ENCODE measurements at regions not wholly inside any gene's neighbourhood (a gene's known extent, or its start where the extent isn't known, plus 50 kb on each side); places are given as distances from the start of the nearest gene placed in this dataset.
"Not testable (repeated sequence)": the region's sequence is repeated elsewhere in the genome, so short reads cannot be mapped to it uniquely, and the experiment has no call there.

DNA sequence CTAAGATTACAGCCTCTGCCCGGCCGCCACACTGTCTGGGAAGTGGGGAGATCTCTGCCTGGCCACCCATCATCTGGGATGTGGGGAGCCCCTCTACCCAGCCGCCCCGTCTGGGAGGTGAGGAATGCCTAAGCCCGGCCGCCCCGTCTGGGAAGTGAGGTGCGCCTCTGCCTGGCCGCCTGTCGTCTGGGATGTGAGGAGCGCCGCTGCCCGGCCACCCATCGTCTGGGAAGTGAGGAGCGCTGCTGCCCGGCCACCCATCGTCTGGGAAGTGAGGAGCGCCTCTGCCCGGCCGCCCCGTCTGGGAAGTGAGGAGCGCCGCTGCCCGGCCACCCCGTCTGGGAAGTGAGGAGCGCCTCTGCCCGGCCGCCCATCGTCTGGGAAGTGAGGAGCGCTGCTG is 135.9 kb upstream of the PROKR2 start:
- not testable (repeated sequence) for DNase-seq (ENCODE audit: low read depth)

DNA sequence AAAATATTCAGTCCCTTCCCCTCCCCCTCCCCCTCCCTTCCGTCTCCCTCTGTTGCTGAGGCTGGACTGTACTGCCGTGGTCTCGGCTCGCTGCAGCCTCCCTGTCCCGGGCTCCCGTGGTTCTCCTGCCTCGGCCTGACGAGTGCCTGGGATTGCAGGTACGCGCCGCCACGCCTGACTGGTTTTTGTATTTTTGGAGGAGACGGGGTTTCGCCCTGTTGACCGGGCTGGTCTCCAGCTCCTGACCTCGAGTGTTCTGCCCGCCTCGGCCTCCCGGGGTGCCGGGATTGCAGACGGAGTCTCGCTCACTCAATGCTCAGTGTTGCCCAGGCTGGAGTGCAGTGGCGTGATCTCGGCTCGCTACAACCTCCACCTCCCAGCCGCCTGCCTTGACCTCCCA is 135.5 kb upstream of the PROKR2 start:
- DNase-seq (ENCODE audit: low read depth) = not testable (repeated sequence)

DNA sequence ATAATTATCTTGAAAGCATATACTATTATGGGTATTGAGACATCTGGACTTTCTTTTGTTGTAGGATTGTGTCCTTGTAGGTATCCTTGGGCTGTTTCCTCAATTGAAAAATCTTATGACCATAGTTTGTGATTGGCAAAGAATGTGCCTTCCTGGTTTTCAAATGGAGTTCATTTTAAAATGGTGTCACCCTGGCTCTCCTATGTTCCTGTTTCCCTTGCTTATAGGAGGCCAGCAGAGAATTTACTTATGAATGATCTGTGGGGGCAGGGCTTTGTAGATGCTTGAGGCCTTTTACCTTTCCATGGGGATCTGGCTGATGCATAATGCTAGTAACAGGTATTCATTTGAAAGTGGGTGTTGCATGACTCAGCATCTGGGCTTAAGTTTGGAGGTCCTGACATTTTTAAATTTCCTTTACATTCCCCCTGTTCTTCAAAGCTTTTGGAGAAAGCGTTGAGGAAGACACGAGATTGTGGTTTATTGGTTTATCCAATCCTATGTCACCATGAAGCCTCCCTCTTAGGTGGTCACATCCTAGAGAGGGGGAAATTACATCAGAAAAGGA is 135.0 kb upstream of the PROKR2 start:
- no peak for DNase-seq (ENCODE audit: low read depth)

DNA sequence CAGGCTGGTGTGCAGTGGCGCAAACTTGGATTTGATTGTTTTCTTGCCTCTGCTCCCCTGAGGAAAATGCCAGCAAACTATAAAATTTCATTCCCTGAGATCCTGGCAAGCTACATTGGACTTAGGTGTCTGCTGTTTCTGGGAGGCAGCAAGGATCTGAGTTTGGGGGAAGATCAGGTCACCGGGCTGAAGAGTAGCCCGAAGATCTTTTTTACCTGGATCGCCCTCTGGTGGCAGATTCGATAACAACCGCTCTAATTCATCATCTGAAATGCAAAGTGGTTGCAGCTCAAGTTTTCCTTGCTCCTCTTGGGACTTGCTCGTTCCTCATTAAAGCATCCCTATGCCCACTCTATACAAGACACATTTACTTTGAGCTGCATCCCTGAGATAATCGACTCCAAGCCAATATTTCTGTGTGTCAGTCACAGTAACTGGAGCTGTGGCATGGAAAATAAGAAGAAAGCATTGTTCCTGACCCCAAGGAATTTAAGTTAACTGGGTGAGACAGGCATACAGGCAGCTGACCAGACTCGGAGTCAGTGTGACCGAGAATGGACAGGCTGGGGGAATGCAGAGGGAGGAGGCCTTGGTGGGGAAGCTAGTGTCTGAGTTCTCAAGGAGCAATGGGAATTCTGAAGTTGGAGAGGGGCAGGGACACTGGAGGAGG is 131.8 kb upstream of the PROKR2 start:
- DNase-seq (ENCODE audit: low read depth) = peak; percentile 24

DNA sequence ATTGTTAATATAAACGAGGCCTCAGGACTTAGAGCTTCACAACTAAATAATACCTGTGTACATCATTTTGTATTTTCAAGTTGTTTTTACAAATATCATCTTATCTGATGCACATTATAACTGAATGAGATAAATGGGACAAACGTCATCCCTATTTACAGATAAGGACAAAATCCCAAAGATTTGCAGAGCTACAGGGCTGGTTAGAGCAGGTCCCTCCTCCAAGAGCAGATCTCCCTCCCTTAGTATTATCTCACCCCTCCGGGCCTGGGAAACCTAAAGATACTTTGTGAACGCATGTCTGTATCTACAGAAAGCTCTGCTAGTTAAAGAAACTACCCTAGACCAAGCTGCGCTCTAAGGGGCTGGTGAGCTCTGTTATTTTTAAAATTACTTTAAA is 130.4 kb upstream of the PROKR2 start:
- no peak for DNase-seq (ENCODE audit: low read depth)

DNA sequence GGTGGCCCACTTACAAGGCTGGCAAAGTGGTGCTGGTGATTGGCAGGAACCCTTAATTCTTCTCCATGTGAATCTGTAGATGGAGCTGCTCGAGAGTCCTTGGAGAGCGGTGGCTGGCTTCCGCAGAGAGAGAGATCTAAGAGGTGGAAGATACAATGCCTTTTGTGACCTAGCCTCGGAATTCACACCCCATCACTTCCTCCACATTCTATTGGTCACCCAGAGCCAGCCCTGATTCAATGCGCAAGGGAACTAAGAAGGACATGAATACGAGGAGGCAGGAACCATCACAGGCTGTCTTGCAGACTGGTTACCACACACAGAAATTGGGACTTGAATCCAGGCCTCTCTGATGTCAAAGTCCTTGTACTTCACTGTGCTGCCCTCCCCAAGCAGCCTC is 128.9 kb upstream of the PROKR2 start:
- no peak for DNase-seq (ENCODE audit: low read depth)

DNA sequence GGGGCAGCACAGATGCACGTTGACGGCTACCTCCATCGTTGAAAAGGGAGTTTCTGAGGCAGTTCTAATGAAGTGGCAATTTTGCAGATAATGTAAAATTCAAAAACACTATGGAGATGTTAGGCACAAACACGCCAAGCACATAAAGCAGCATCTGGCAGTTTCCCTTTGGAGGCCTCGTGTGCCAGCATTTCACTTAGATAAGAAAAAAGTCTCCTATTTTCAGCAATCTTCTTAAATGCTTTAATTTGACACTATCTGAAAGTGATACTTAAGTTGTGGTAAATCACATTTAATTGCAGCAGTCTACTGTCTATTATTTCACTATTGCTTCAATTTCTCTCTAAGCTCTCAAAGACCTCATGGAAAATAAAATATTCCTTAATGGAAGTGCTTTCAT is 125.3 kb upstream of the PROKR2 start:
- no peak for DNase-seq (ENCODE audit: low read depth)

DNA sequence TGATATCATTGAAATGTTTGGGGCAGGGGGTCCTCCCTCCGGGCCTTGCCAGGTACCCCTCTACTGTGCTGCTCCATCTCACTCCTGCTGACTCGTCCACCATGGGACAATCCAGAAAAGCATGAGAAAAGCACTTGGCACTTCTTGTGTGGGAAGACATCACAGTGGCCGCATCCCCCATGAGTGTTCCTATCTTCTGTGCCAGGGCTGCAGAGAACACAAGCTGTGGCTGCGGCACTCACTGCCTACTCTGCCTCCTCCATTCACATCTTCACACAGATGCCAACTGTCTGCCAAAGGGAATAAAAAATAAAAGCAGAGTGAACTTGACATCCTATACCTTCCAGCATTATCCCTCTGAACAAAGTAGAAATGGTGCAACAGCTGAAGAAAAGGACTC is 117.4 kb upstream of the PROKR2 start:
- DNase-seq (ENCODE audit: low read depth) = no peak

DNA sequence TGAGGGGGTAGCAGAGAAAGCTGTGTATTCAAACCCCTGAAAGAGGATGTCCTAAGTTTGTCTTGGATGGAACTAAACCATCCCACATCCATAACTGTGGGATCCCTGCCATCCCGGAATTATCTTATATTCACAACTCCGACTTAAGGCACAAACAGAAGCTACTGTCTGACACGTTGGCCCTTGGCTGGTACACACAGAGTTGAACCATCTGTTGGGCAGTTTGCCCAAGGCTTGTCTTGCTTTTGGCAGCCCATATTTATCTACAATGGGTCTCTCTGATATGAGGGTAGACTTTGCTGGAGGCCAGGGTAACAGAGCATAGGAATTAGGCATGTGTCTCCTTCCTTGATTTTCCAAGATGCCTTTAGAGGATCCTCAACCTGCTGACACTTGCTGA is 116.6 kb upstream of the PROKR2 start:
- no peak for DNase-seq (ENCODE audit: low read depth)

DNA sequence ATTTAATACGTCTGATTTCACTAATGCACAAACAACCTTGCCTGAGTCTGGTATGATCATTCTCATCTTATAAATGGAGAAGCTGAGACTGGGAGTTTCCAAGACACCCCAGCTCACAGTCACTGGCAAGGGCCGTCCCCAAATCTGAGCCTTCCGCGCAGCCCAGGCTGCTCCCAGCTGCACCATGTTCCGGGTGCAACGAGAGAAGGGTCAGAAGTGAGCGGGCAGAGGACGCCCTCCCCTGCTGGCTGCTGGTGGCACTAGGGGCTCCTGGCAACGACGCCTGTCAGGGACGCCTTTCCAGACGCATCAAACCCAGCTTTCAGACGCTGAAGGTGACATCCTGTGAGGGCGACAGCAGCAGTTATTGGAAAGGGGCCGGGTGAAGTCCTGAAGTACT is 115.3 kb upstream of the PROKR2 start:
- no peak for DNase-seq (ENCODE audit: low read depth)

DNA sequence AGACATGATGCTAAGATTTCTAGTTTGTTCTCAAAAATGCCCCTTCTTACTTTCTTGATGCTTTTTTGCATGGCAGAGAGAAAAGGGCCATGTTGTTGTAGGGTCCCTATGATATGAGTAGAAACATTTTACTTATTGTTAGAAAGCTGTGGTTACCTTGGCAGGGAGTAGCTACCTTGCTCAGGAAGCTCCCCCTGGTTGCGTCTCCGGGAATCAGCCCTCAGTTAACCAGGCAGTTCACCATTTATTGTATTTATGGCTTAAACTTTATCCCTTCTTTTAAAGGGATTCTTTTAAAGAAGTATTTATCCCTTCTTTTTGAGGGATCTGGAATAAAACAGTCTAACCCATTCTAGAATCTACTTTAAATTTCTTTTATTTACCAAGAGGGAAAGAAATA is 113.9 kb upstream of the PROKR2 start:
- no peak for DNase-seq (ENCODE audit: low read depth)

DNA sequence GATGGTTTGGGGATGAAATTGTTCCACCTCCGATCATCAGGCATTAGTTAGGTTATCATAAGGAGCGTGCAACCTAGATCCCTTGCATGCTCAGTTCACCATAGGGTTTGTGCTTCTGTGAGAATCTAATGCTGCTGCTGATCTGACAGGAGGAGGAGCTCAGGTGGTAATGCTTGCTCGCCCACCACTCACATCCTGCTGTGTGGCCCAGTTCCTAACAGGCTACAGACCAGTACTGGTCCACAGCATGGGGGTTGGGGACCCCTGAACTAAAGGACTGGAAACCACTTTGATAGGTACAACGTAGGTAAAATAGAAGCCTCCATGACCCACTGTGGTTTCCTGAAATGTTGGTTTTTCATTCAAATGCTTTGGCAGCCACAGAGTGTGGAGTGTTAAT is 109.3 kb upstream of the PROKR2 start:
- DNase-seq (ENCODE audit: low read depth) = no peak

DNA sequence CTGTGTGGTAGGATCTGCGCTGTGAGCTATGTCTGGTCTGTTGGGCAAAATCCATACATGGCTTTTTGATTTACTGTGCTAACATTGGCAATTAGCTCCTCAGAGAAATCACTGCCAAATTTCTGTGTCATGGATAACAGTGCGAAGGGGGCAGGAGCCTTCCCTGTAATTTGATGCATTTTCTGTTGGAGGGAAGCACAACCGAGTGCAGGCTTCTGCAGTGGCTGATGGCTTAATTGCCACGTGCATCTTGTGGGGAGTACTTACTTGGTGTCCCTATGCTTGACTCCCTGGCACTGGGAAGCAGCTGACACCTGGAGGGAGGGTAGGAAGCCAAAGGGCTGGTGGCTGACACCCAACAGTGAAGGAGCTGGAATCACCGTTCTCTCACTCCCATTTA is 99.3 kb upstream of the PROKR2 start:
- no peak for DNase-seq (ENCODE audit: low read depth)

DNA sequence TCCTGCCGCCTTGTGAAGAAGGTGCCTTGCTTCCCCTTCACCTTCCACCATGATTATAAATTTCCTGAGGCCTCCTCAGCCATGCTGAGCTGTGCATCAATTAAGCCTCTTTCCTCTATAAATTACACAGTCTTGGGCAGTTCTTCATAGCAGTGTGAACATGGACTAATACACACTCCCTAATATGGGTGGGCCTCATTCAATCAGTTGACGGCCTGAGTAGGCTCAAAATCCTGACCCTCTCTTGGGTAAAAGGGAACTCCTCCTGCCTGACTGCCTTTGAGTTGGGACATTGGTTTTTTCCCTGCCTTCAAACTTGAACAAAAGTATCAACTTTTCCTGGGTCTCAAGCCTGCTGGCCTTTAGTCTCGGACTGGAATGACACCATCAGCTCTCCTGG is 96.6 kb upstream of the PROKR2 start:
- DNase-seq (ENCODE audit: low read depth) = no peak

DNA sequence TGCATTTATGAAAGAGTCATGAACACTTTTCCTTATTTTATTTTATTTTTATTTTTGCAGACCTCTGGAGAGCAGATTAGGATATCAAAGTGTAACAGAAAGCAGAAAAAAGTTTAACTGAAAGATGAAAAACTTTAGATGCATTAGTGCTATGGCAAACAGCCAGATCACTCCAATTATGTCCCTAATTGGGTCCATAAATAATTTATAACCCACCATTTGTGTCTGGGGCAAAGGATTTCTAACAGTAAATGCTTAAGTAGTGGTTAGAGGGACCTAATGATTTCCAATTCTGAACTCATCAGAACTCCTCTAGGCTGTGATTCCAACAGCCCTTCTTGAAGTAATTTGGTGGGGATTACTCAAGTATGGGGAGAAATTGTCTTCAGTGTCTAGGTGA is 93.7 kb upstream of the PROKR2 start:
- no peak for DNase-seq (ENCODE audit: low read depth)

DNA sequence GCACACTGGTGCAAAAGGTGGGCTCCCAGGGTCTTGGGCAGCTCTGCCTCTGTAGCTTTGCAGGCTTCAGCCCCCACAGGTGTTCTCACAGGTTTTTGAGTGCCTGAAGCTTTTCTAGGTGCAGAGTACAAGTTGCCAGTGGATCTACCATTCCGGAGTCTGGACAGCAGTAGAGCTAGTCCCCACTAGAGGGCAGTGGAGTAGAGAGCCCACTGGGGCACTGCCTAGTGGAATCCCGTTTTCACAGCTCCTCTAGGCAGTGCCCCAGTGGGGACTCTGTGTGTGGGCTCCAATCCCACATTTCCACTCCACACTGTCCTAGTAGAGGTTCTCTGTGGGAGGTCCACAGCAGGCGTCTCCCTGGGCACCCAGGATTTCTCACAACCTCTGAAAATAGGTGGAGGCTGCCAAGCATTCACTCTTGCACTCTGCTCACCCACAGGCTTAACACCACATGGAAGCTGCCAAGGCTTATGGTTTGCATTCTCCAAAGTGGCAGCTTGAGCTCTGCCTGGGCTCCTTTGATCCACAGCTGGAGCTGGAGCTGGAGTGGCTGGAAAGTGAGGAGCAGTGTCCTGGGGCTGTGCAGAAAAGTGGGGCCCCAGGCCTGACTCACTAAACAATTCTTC is 86.3 kb upstream of the PROKR2 start:
- no peak for DNase-seq (ENCODE audit: low read depth)

DNA sequence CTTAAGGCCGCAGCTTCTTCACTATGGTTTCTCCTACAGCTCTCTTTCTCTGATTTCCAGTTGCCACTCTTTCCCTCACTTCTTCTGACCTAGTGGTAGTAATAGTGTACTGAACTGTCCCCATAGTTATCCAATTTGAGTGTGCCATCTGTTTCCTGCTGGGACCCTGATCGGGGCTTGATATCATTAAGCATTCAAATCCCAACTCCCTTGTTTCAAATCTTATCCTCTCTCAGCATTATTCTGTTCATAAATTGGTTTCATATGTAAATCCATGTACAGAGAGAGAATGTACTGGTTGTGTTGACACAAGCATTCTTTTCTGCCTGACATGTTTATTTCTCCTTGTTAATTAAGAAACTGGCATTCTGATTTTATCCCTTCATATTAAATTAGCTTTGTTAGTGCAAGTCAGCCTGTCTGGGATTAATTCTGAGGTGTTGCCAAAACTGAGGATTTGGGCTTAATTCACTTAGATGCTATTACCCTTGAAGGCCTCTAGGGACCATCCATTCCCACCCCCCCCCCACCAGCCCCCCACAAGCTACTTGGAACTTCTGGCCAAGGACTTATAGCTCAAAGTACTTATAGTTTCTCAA is 84.6 kb upstream of the PROKR2 start:
- DNase-seq (ENCODE audit: low read depth) = no peak

DNA sequence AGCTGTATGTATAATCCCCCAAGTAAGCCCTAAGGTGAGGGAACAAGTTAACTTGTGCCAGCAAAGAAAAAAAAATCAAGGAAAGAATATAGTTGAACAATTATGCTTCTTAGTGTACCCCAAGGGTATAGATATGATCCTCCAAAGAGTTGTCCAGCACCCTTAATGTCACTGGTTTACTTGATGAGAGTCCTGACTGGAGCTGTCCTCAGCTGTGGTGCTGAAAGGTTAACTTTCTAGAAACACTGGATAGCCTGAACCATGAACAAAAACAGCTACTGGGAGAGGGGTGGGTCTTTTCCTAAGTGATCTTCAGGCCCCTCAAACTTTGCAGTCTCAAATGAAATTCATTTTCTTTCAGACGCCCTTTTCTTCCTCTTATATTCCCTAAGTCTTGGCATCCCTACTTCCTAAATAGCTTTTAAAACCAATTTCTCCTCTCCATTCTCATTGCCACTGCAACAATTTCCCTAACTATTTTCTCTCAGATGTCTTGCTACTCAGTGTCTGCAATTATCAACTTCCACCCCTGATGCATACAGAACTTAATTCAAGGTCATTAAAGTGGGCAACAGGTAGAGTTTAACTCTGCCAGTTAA is 83.5 kb upstream of the PROKR2 start:
- no peak for DNase-seq (ENCODE audit: low read depth)

DNA sequence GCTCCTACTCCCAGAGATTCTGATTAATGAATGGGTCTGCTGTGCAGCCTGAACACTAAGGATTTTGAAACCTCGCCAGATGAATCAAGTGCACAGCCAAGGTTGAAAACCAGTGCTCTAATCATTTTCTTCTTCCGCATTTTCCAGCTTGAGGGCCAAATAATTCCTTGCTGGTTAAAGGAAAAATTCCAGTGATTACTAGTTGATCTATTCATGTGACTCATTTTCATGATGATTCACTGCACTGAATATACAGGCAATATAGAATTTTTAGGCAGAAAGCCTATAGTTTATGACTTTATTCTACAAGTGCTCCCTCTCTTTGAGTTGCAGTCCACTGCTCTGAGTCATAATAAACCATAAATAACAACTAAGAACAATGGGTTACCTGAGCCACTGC is 80.6 kb upstream of the PROKR2 start:
- no peak for DNase-seq (ENCODE audit: low read depth)

DNA sequence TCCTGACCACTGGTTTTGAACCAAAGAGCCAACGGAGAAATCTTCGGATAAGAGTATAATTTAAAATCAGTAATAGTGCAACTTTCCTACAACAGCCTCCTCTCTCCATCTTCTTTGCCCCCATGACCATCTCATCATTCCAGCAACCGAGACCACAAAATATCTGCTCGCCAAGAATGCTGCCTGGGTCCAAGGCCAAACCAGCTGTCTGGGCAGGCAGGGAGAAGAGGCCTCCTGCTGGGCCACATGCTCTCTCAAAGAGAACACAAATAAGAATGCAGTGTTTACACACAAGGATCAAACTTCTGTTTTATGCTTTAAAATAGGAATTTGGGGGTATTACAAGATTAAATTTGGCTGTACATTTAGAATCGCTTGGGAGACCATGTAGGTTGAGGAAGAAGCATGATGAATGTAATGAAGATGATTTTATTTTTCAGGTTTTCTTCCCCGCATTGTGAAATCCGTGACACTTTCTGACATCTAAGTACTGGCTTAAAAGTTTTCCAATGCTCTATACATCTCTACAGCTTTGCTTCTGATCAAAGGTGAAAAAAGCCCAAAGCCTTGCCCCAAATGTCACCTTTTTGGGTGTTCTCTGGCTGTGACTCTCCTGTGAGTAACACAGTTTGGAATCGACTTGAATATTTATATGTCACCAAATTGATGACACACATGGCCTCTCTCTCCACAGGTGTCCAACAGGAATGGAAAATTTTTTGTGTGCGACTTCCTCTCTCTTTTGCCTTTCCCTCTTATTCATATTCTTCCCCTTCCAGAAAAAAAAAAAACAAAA is 79.4 kb upstream of the PROKR2 start:
- no peak for DNase-seq (ENCODE audit: low read depth)

DNA sequence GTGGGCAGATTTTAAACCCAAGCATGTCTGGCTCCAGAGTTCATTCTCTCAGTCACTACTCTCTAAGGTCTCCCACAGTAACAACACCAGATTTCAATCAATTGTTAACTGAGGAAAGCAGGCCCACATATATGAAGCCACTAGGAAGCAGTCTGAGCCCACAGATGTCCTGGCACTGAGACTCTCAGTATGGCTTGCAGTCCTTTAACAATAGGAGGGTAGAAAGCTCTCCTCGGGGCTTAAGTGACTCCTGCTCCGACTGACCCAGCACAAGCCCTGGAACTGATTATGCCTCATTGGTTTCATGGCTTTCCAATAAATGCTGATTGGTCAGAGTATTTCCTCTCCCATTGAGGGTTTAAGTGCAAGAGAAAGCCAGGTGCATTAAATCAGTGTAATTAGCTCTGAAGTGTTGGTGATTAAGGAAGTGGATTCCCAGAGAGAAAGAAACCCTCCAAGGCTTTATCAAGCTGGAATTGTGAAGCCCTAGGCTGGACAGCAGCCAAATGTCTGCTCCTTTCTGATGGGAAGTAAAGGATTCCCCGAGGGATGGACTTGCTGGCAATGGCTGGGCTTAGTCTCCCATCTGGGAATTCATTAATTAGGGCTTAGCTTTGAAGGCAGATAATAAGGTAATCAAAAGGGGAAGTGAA is 76.6 kb upstream of the PROKR2 start:
- no peak for DNase-seq (ENCODE audit: low read depth)

DNA sequence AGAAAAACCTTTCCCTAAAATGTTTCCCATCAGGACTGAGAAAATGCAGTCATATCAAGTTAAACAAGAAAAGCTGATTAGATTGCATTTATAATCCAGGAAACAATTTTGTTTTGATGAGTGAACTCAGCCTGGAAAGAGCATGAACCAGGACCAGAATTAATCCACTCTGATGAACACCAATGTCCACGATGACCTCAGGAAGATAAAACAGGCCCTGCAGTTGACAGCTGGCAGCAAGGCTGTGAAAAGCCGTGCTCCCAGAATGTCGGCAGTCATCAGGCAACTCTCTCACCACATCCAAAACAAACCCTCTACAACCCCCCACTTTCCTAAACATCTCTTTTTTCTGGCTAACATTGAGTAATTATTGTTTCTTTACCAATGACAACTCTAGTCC is 74.0 kb upstream of the PROKR2 start:
- no peak for DNase-seq (ENCODE audit: low read depth)
